ENCODE measurements at regions not wholly inside any gene's neighbourhood (a gene's known extent, or its start where the extent isn't known, plus 50 kb on each side); places are given as distances from the start of the nearest gene placed in this dataset.

DNA sequence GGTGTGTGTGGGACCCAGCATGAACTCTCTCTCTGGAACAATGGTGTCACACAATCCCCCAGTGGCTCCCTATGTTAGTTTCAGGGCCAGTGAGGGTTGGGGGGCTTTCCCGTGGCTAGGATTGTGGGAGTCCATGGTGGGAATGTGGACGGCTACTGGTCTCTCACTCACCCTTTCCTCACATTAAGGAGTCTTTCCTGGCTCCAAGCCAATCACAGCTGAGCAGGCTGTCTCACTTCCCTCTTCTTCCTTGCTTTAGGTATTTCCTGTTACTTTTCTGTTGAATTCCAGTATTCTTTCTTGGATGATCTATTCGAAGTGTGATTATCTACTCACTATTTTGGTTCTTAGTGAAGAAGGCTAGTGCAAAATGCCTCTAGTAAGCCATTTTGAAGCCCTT is 324.4 kb upstream of the MPDZ start:
- no peak for TF ChIP-seq EZH2phosphoT487 (IDR thresholded peaks at IDR 0.05; ENCODE audit: low read depth)
- TF ChIP-seq, protein P1, sequence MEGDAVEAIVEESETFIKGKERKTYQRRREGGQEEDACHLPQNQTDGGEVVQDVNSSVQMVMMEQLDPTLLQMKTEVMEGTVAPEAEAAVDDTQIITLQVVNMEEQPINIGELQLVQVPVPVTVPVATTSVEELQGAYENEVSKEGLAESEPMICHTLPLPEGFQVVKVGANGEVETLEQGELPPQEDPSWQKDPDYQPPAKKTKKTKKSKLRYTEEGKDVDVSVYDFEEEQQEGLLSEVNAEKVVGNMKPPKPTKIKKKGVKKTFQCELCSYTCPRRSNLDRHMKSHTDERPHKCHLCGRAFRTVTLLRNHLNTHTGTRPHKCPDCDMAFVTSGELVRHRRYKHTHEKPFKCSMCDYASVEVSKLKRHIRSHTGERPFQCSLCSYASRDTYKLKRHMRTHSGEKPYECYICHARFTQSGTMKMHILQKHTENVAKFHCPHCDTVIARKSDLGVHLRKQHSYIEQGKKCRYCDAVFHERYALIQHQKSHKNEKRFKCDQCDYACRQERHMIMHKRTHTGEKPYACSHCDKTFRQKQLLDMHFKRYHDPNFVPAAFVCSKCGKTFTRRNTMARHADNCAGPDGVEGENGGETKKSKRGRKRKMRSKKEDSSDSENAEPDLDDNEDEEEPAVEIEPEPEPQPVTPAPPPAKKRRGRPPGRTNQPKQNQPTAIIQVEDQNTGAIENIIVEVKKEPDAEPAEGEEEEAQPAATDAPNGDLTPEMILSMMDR (IDR thresholded peaks at IDR 0.05; ENCODE audit: low read depth, low read length), result no peak
- Histone ChIP-seq H3K79me2 (ENCODE audit: low read length) (no peaks in the 10 kb centered on the region), H2AFZ (ENCODE audit: low read depth, low read length) (no peak overlapping the region), H3K4me1 (ENCODE audit: low read length) (peaks cover 6% of the 10 kb centered on the region; the same call in 1 of the 2 replicates), H3K36me3 (replicated peaks; ENCODE audit: low read depth, low read length) (no peaks in the 10 kb centered on the region), H3K27ac (ENCODE audit: low read length) (no peak overlapping the region), H3K4me2 (ENCODE audit: low read length) (no peak overlapping the region), H4K20me1 (ENCODE audit: insufficient read depth, low read length) (no peaks in the 10 kb centered on the region), H3K27me3 (ENCODE audit: low read depth, low read length) (no peaks in the 10 kb centered on the region), H3K9me3 (ENCODE audit: insufficient read depth, low read length) (no peaks in the 10 kb centered on the region), H3K4me3 (ENCODE audit: low read length) (no peak overlapping the region), H3K9ac (ENCODE audit: low read length) (no peak overlapping the region)

GRCh38 chr9:13598738-13599137 is 319.2 kb upstream of the MPDZ start:
- H3K36me3 ChIP-seq (replicated peaks; ENCODE audit: low read depth, low read length), result no peaks in the 10 kb centered on the region
- TF ChIP-seq, protein P1 (IDR thresholded peaks at IDR 0.05; ENCODE audit: low read depth, low read length), result no peak
- no peak for TF ChIP-seq EZH2phosphoT487 (IDR thresholded peaks at IDR 0.05; ENCODE audit: low read depth)
- H3K27ac ChIP-seq (ENCODE audit: low read length), result no peak overlapping the region

DNA sequence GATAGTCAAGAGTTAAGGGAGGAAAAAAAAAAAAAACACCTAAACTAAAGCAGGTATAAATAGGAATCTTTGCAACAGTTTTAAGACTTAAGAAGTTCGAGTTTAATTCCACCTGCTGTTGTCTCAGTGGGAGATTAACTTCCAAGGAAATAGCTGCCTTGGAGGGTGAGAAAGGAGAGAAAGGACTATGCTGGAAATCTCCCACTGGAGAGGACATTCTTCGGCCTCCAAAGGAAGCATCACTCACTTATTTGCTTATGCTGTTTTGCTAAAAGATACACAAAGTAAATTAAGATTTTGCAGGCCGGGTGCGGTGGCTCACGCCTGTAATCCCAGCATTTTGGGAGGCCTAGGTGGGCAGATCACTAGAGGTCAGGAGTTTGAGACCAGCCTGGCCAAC is 317.9 kb upstream of the MPDZ start:
- Histone ChIP-seq H3K4me2 (ENCODE audit: low read length) (no peak overlapping the region), H3K9me3 (ENCODE audit: insufficient read depth, low read length) (no peaks in the 10 kb centered on the region), H3K4me3 (ENCODE audit: low read length) (no peak overlapping the region), H2AFZ (ENCODE audit: low read depth, low read length) (no peak overlapping the region), H3K27ac (ENCODE audit: low read length) (no peak overlapping the region), H3K9ac (ENCODE audit: low read length) (no peak overlapping the region), H3K36me3 (replicated peaks; ENCODE audit: low read depth, low read length) (no peaks in the 10 kb centered on the region), H3K4me1 (ENCODE audit: low read length) (peaks cover 6% of the 10 kb centered on the region; the same call in 1 of the 2 replicates), H3K79me2 (ENCODE audit: low read length) (no peaks in the 10 kb centered on the region), H3K27me3 (ENCODE audit: low read depth, low read length) (no peaks in the 10 kb centered on the region), H4K20me1 (ENCODE audit: insufficient read depth, low read length) (no peaks in the 10 kb centered on the region)
- TF ChIP-seq, protein P1 (IDR thresholded peaks at IDR 0.05; ENCODE audit: low read depth, low read length), result no peak
- no peak for TF ChIP-seq EZH2phosphoT487 (IDR thresholded peaks at IDR 0.05; ENCODE audit: low read depth)

More at GRCh38 chr9:13598738-13599137, 319.2 kb upstream of the MPDZ start:
- Histone ChIP-seq H4K20me1 (ENCODE audit: insufficient read depth, low read length) (no peaks in the 10 kb centered on the region), H3K4me2 (ENCODE audit: low read length) (no peak overlapping the region), H3K9me3 (ENCODE audit: insufficient read depth, low read length) (no peaks in the 10 kb centered on the region), H3K79me2 (ENCODE audit: low read length) (no peaks in the 10 kb centered on the region), H3K27me3 (ENCODE audit: low read depth, low read length) (no peaks in the 10 kb centered on the region), H2AFZ (ENCODE audit: low read depth, low read length) (no peak overlapping the region), H3K4me1 (ENCODE audit: low read length) (peaks cover 6% of the 10 kb centered on the region; the same call in 1 of the 2 replicates), H3K9ac (ENCODE audit: low read length) (no peak overlapping the region), H3K4me3 (ENCODE audit: low read length) (no peak overlapping the region)

DNA sequence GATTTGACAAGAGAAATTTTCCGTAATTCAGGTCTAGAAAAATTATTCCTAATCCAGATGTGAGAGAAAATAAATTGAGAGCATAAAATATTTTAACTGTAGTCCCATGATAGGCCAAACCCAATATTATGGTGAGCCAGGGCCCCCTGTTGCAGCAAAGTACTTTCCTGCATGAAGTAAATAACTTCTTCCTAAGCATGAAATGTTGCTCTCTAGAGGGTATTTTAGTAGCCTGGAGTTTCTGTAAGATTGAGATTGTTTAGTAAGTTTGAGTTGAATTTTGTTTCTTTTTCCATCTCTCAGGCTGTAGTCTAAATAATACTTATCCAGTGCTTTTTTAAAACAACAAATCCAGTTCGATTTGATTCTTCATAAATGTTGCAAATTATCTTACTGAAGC is 317.5 kb upstream of the MPDZ start:
- H3K27ac ChIP-seq (ENCODE audit: low read length), result no peak overlapping the region
- H3K4me2 ChIP-seq (ENCODE audit: low read length), result no peak overlapping the region
- TF ChIP-seq, protein P1 (IDR thresholded peaks at IDR 0.05; ENCODE audit: low read depth, low read length), result no peak
- no peak for TF ChIP-seq EZH2phosphoT487 (IDR thresholded peaks at IDR 0.05; ENCODE audit: low read depth)
- peaks cover 6% of the 10 kb centered on the region; the same call in 1 of the 2 replicates for H3K4me1 ChIP-seq (ENCODE audit: low read length)
- H3K9me3 ChIP-seq (ENCODE audit: insufficient read depth, low read length), result no peaks in the 10 kb centered on the region
- H3K27me3 ChIP-seq (ENCODE audit: low read depth, low read length), result no peaks in the 10 kb centered on the region
- H4K20me1 ChIP-seq (ENCODE audit: insufficient read depth, low read length), result no peaks in the 10 kb centered on the region
- H3K9ac ChIP-seq (ENCODE audit: low read length), result no peak overlapping the region
- no peak overlapping the region for H2AFZ ChIP-seq (ENCODE audit: low read depth, low read length)
- H3K4me3 ChIP-seq (ENCODE audit: low read length), result no peak overlapping the region
- H3K79me2 ChIP-seq (ENCODE audit: low read length), result no peaks in the 10 kb centered on the region
- H3K36me3 ChIP-seq (replicated peaks; ENCODE audit: low read depth, low read length), result no peaks in the 10 kb centered on the region

Measured in OCI-LY3 (cell line).